Suppressor macrophage treated with lipopolysaccharide for 1 hour (primary cell): ENCODE measurements at regions not wholly inside any gene's neighbourhood (a gene's known extent, or its start where the extent isn't known, plus 50 kb on each side); places are given as distances from the start of the nearest gene placed in this dataset.
"Not testable (repeated sequence)": the region's sequence is repeated elsewhere in the genome, so short reads cannot be mapped to it uniquely, and the experiment has no call there.

Experiments used
- DNase-seq, 3 donors: peaks; one replicate each; pipeline ENCODE4 v3.0.0-alpha.2; 2020 to 2022

DNA sequence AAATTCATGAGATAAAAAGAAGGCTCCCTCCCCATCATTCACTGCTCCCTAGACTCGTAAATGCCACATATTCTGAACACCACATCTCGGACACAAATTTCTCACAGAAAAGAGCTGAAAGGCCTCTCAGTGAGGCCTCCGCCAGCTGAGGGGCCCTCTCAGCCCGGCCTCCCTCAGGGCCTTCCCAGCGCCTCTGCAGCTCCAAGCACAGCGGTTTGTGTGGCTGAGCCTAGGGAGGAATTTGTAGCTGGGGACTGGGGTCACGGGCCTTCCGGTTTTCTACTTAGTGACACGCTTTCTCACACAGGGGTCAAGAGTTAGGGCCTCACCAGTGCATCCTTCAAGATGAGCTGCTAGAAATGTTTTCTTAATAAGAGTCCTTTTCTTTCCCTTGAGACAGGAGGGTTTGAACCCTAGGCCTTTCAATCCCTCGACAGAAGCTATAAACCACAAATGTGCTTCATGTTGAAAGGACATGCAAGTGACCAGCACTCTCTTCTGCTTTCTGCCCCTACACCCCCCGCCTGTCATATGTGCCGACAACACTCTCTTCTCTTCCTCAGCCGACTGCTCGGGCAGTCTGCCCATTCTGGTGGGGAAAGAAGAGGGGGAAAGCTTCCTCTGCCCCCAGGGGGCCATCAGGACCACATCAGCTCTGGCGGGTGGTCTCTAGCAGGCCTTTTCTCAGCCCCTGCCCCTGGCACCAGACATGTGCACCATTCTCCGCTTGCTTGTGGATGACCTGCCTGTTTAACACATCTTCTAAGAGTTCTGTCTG is 104.9 kb downstream of the CHIC2 start:
- no peak for DNase-seq

DNA sequence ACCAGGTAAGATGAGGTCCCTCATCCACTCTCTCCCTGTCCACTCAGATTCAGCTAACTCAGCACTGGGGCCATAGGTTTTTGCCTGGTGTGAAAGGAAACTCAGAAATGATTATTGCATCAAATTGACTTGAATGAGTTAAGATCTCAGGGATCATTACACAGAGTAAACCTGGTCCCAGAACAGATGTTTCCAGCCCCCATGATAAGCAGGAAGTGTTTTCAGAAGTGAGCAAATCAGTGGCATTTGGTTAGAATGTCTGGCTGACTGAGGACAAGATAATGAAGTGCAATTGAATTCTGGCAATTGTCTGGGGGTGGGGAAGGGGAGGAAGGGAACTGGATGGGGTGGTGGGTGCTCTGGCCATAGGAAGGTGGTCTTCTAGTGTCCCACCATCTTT is 108.0 kb downstream of the CHIC2 start:
- no peak for DNase-seq

DNA sequence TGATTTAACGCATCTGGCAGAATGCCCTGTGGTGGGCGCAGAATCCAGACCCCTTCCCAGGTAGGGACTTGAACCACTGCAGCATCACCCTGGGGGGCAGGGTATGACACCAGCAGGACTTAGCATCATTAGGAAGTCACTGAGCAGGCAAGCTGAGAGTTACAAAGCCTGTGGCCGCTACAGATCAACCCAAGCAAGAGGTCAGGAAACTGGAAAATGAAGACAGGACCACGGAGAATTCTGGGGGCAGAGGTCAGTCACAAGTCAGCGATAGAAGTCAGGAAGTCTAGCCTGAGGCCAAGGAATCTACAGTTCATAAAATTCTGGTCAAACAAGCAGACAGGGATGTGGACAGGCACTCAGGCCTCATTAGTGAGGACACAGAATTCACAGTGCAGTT is 108.4 kb downstream of the CHIC2 start:
- no peak for DNase-seq

DNA sequence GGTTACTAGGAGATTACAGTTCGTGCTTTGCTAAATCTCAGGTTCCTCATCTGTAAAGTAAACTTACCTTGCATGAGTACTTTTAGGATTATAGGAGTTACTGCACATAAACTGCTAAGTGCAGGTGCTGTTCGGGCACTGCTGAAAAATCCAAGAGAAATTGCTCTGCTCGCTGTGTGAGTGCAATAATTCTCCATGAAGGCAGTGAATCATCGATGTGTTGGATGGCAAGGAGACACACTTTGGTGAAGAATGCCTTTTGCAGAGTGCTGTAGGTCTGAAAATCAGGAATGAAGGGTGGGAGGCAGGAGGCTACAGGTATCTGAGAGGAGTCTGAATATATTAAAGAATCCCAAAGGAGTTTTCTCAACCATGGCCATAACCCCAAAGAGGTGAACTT is 113.0 kb downstream of the CHIC2 start:
- no peak for DNase-seq

DNA sequence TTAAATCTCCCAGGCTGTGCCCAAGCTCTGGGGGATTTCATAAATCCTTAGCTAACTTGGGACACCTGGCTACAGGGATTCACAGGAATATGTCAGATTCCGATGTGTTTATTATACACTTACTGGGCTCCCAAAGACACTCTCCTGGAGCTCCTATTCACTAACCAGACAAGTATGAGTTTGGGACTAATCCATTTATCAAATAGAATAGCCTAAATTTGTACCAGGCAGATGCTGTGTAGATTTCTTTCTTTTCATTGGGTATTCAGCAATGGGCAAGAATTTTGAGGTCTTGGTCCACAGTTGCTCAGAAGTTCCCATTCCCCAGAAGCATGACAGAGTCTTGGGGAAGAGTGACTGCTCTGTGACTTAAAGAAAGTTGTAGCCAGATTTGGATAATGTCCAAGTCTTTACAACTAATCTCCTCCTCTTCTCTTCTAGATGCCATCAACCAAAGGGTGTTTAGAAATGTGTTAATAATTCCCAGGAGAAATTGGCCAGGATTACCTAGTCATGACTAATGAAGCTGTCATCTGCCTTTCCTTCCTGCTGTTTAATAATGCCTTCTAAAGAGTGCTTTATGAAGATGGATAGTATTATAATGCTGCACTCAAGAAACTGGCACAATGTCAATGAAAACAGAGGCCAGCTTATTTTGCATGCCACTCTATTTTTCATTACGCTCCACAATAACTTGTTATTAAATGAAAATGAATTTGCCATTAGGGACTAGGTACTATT is 120.9 kb downstream of the CHIC2 start:
- DNase-seq: peak in 1 of 3 donors; percentile 11

DNA sequence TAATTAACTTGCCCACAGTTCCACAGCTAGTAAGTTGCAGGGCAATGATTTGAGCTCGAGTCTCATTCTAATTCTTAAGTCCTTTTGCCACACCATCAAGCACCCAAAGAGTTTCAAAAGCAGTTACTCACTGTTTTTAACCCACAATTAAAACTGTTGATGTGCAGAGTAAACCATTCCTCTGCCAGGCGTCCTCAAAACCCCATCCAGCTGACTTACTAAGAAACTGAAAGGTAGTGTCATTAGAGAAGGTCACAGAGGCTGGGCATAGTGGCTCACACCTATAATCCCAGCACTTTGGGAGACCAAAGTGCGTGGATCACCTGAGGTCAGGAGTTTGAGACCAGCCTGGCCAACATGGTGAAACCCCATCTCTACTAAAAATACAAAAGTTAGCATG is 121.7 kb downstream of the CHIC2 start:
- DNase-seq: no peak

DNA sequence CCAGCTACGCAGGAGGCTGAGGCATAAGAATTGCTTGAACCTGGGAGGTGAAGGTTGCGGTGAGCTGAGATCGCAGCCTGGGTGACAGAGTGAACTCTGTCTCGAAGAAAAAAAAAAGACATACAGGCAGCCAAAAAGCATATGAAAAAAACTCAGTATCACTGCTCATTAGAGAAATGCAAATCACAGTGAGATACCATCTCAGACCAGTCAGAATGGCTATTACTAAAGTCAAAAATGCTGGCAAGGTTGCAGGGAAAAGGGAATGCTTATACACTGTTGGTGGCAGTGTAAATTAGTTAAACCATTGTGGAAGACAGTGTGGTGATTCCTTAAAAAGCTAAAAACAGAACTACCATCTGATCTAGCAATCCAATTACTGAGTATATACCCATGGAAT is 123.1 kb downstream of the CHIC2 start:
- no peak for DNase-seq

DNA sequence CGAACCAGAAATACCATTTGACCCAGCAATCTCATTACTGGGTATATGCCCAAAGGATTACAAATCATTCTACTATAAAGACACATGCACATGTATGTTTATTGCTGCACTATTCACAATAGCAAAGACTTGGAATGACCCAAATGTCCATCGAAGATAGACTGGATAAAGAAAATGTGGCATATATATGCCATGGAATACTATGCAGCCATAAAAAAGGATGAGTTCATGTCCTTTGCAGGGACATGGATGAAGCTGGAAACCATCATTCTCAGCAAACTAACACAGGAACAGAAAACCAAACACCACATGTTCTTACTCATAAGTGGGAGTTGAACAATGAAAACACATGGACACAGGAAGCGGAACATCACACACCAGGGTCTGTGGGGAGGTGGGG is 124.5 kb downstream of the CHIC2 start:
- not testable (repeated sequence) for DNase-seq

DNA sequence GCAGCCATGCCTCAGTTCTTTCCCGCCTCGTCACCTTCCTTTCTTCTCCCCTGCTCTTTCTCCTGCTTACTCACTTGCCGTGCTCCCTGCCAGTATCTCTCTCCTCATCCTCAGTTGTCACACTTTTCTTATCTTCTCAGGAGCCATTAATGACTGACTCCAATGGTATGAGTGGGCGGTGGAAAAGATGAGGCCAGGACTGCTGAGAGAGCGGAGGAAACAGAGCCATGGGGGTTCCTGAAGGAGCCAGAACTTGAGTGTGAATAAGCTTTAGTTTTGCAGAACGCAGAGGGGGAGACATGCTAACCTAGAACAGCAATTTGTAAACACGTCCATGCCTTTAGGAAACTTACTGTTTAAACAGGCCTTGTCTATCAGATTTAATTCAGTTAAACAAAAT is 126.5 kb downstream of the CHIC2 start:
- DNase-seq: no peak

DNA sequence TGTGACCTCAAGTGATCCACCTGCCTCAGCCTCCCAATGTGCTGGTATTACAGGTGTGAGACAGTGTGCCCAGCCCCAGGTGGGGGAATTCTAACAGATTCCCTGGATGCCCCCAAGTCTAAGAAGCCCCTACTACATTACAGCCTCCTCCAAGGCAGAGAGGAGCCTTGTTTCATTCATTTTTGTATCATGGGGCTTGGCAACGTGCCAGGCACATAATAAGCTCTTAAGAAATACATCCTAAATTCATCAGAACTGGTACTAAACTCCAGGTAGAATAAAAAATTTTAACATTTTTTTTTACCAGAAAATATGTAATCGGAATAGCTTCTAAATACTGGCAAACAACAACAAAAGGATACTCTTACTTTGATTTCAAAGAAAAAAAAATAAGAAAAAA is 127.1 kb downstream of the CHIC2 start:
- DNase-seq: no peak

DNA sequence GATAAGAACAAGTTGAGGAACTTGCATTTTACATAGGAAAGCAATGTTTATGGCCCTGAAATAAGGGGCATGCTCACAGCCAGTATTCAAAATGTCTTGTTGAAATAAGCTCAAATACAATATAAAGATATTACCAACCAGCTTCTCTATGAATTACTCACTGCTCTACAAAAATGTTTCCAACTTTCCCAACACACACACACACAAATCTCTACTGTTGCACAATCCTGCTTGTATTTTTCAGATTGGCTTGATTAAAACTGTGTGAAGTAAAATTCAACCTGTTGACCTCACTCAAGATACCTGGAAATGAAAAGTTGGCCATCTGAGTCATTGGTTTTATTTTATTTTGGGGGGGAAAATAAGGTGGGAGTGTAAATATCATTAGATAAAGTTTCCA is 128.6 kb downstream of the CHIC2 start:
- DNase-seq: no peak

DNA sequence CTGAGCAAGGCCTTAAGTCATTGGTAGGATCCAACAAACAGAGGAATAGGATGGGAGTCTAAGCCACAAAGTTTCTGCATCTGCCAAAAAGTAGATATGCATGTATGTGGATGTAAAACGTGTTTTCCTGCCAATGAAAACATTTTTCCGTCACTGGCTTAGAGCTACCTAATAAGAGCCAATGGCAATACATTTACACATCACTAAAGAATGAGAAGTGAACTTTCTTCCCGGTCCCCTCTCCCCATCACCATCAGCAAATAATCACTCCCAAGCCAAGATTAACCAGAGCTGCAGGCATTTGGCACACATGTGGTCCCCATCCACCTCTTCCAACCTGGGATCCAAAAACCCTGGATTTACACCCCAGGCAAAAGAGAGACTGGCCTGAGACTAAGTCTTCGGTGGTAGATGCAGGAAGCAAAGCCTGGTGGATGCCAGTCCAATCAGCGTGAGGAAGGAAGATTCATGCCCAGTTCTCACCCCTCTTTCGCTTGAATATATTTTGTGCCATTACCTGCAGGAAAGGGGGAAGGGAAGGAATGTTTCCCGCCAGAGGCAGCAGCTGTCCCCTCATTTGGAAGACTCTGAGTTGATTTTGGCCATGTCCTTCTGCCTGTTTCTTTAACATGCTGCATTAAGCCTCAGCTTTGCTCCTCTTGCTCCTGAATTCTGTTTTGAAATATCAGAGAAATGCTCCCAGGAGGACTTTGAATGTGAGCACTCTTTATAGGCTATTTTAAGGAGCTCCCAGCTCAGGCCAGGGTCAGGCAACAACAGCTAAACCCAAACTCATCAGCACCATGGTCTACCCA is 131.4 kb downstream of the CHIC2 start:
- no peak for DNase-seq

DNA sequence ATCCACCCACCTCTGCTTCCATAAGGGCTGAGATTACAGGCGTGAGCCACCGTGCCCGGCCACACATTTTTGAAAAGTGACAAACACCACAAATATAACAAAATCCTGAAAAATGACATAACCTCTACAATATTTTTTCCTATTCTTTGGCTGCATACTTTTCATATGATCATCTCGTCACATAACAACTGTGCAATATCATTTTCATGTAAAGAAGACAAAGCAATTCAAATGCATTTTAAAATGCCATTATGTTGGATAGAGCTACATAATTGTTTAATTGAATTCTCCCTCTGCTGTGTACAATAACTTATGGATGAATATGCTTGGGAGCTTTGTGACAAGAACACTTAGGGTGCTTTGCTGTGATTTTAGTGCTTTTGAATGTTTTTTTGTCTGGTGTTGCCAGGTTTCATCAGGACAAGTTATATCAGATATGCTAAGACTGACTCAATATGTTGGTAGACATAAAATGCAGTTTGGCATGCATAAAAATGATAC is 132.9 kb downstream of the CHIC2 start:
- DNase-seq: peak in 1 of 3 donors; percentile 1

DNA sequence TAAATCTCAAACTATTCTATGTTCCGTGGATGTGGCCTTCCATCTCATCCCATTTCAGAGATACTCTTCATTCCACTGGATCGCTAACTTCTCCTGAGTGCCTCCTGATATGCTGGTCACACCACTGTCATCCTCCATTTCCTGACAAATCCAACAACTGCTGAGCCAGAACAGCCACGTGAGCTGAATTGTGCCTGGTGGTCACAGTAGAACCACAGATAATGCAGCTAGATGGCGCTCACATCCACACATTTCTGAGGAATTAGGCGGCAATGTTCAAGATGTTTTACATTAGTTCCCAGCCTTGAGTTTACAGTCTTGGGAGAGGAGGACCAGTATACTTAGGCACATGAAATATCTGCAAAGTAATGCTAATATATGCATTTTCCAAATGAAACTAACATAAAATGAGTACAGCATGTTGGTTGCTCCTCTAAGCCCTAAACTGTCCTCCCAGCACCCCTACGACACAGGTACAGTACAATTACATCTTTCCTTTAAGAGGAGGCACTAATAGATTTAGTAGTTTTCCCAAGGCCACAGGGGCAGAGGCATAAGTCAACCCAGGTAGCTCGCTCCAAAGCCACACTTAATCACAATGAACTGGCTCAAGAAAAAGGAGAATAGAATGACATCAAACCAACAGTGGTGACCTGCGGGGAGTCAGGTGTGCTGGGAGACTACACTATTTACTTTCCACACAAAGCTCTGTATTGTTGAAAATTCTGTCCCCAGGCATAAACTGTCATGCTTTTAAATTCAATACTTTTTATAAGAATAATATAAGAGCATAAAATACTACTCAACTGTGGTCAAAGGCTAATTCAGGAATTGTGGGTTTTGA is 134.2 kb downstream of the CHIC2 start:
- peak; percentile 84 to 90 (median 87) for DNase-seq

DNA sequence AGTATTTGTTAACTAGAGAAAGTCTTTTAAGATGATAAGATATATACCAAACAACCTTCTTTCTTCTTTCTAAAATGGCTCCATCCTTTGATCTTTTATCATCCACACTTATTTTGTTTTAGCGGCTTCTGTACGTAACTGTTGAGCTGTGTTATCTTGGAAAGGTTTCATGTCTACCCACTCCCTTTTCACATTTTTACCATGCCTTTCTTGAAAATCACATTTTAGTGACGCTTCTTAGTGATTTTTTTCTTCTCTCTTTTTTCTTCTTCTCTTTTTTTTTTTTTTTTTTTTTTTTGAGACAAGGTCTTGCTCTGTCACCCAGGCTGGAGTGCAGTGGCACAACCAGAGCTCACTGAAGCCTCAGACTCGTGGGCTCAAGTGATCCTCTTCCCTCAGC is 135.1 kb downstream of the CHIC2 start:
- peak in 1 of 3 donors; percentile 13 for DNase-seq

DNA sequence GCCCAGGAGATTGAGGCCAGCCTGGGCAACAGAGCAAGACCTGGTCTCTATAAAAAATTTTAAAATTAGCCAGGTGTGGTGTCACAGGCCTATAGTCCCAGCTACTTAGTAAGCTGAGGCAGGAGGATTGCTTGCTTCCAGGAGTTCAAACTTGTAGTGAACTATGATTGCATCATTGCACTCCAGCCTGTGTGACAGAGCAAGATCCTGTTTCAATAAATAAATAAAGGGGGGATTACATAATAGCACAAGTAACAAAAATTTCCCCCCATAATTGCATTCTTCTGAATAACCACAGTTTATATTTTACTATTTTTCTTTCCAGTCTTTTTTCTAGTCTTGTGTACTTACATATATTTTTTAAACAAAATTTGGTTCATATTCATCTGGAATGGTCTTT is 135.6 kb downstream of the CHIC2 start:
- DNase-seq: peak; percentile 42 to 59 (median 46)

DNA sequence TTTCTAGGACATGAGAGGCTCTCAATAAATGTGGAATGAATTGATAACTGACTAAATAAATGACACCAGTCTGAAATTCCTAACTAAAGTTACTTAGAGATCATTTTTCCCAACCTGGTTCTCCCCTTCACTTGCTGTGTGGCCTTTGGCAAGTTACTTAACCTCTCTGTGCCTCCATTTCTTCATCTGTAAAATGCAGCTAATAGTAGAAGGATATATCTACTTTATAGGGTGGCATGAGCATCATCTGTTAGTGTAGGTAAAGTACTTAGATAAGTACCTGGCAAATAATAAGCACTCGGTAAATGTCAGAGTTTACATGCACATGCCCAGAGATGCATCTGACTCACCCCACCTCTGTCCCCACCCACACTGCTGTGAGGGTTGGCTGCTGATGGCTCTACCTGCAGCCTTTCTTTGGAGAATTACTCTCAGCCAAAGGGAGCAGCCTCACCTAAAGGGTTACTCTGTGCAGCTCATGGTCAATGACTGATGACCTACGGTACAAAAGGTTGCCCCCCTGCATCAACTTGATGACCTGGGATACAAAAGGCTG is 139.3 kb downstream of the CHIC2 start:
- DNase-seq: peak in 1 of 3 donors; percentile 6

DNA sequence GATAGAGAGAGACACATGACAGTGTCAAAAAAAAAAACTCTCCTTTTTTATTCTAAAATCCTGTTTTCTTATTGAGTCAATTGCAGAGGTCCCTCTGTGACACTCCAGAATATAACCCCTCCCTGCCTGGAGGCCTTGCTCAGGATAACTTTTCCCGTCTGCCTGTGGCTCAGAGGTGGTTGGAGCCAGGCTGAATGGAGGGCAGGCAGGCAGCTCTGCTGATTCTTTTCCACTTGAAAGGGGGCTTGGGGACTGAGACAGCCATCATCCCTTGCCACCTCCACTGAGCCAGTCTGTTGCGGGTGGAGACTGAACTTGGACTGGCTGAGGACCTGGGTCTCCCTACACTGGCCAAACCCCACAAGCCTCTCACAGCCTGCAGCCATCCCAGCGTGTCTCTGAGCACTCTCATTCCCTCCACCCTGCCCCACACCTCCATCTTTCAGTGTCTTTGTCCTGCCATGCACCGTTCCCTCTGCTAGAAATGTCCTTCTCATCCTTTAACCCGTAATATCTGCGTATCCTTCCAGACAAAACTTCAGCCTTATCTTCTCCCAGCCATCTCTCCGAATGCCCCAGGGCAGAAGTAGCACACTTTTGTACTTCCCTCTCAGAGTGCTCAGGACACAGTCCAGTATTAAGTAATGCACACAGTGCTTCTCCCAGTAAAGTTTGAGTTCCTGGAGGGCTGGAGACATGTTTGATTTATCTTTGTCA is 139.9 kb downstream of the CHIC2 start:
- DNase-seq: peak in 1 of 3 donors; percentile 22

DNA sequence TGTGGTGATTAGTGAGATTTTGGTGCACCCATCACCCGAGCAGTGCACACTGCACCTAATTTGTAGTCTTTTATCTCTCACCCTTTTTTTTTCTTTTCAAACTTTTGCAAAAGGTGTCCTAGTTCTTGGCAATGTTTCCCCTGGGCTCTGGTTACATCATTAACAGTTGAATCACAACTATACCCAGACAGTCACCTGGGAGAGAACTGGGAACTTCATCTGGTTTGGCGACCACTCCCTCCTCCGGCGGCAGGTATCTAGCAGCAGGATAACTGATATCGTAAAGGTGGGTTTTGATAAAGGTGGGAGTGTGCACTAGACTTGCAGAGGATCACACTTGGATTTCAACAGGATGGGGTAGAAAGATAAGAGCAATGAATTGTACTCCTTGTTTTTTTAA is 140.5 kb downstream of the CHIC2 start:
- DNase-seq: no peak

DNA sequence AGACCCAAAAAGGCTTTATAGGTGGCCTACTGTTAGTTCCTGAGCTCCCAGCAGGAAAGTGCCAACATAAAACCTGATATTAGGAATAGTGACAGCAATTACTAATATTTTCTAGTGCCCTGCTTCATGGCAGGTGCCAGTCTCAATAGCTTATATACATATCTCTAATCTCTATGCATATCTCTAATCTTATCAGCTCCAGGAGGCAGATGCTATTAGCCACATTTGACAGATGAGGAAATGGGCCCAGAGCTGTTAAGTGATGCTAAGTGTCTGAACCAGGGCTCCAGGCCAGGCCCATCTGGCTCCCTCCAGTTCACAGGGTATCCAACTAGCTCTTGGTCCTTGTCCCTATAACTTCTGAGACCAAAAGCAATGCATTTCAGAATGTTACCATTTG is 142.5 kb downstream of the CHIC2 start:
- peak in 1 of 3 donors; percentile 14 for DNase-seq

DNA sequence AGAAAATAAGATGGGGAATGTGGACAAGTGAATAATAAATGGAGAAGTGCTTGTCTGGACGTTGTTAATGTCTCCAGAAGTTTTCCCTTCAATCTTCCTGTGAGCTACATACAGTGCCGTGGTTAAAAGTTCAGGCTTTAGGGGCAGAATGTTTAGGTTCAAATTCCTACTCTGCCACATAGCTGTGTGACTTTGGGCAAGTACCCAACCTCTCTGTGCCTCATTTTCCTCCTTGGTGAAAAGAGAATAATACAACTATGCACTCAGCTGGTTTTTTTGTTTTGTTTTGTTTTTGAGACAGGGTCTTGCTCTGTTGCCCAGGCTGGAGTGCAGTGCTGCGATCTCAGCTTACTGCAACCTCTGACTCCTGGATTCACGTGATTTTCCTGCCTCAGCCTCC is 143.5 kb downstream of the CHIC2 start:
- DNase-seq: peak in 1 of 3 donors; percentile 8
